ENCODE measurements at regions not wholly inside any gene's neighbourhood (a gene's known extent, or its start where the extent isn't known, plus 50 kb on each side); places are given as distances from the start of the nearest gene placed in this dataset.
"Not testable (repeated sequence)": the region's sequence is repeated elsewhere in the genome, so short reads cannot be mapped to it uniquely, and the experiment has no call there.

GRCh38 chr4:95779447-95779846, 60.4 kb upstream of the PDHA2 start:
- Histone ChIP-seq H3K27me3 (replicated peaks; ENCODE audit: insufficient read depth, low read length) (no peaks in the 10 kb centered on the region), H3K4me1 (ENCODE audit: low read length) (no peaks in the 10 kb centered on the region), H3K9me3 (replicated peaks; ENCODE audit: insufficient read depth, low read length) (no peaks in the 10 kb centered on the region), H3K79me2 (ENCODE audit: low read length) (no peaks in the 10 kb centered on the region), H3K9ac (ENCODE audit: low read length) (no peak overlapping the region), H3K4me2 (ENCODE audit: low read depth, low read length) (no peak overlapping the region), H4K20me1 (ENCODE audit: insufficient read depth, low read length) (no peaks in the 10 kb centered on the region), H3K9me2 (replicated peaks; ENCODE audit: insufficient read depth, low read length) (no peaks in the 10 kb centered on the region), H3K4me3 (ENCODE audit: low read length) (no peak overlapping the region), H3F3A (ENCODE audit: insufficient read depth, low read length) (no peaks in the 10 kb centered on the region), H3K27ac (ENCODE audit: low read length) (no peak overlapping the region), H3K36me3 (replicated peaks; ENCODE audit: insufficient read depth, low read length) (no peaks in the 10 kb centered on the region), H2AFZ (ENCODE audit: low read length) (no peak overlapping the region)
- DNase-seq: no peak
- TF ChIP-seq EZH2phosphoT487 (IDR thresholded peaks at IDR 0.05; ENCODE audit: low read length) (no peak), CTCF (IDR thresholded peaks at IDR 0.05; ENCODE audit: low read length) (no peak), EZH2 (optimal IDR thresholded peaks at IDR 0.05; ENCODE audit: low read depth, low read length) (no peak)

- Histone ChIP-seq H3K9me2 (replicated peaks; ENCODE audit: insufficient read depth, low read length) (no peaks in the 10 kb centered on the region), H3K4me3 (ENCODE audit: low read length) (no peak overlapping the region), H3K4me1 (ENCODE audit: low read length) (no peaks in the 10 kb centered on the region), H3K4me2 (ENCODE audit: low read depth, low read length) (no peak overlapping the region), H3K9ac (ENCODE audit: low read length) (no peak overlapping the region), H2AFZ (ENCODE audit: low read length) (no peak overlapping the region), H3K27me3 (replicated peaks; ENCODE audit: insufficient read depth, low read length) (no peaks in the 10 kb centered on the region), H4K20me1 (ENCODE audit: insufficient read depth, low read length) (no peaks in the 10 kb centered on the region), H3K27ac (ENCODE audit: low read length) (no peak overlapping the region), H3K79me2 (ENCODE audit: low read length) (no peaks in the 10 kb centered on the region), H3K9me3 (replicated peaks; ENCODE audit: insufficient read depth, low read length) (no peaks in the 10 kb centered on the region), H3F3A (ENCODE audit: insufficient read depth, low read length) (no peaks in the 10 kb centered on the region), H3K36me3 (replicated peaks; ENCODE audit: insufficient read depth, low read length) (no peaks in the 10 kb centered on the region)
- DNase-seq: no peak
- TF ChIP-seq EZH2 (optimal IDR thresholded peaks at IDR 0.05; ENCODE audit: low read depth, low read length) (no peak), EZH2phosphoT487 (IDR thresholded peaks at IDR 0.05; ENCODE audit: low read length) (no peak), CTCF (IDR thresholded peaks at IDR 0.05; ENCODE audit: low read length) (no peak)
Observed at GRCh38 chr4:95778666-95779065, 61.2 kb upstream of the PDHA2 start.

- H3K4me1 ChIP-seq (ENCODE audit: low read length); H4K20me1 ChIP-seq (ENCODE audit: insufficient read depth, low read length); H3K79me2 ChIP-seq (ENCODE audit: low read length); H3K27me3 ChIP-seq (replicated peaks; ENCODE audit: insufficient read depth, low read length); H3K27ac ChIP-seq (ENCODE audit: low read length); H3F3A ChIP-seq (ENCODE audit: insufficient read depth, low read length); H3K9me3 ChIP-seq (replicated peaks; ENCODE audit: insufficient read depth, low read length); H2AFZ ChIP-seq (ENCODE audit: low read length); DNase-seq; H3K4me2 ChIP-seq (ENCODE audit: low read depth, low read length); H3K9ac ChIP-seq (ENCODE audit: low read length); H3K9me2 ChIP-seq (replicated peaks; ENCODE audit: insufficient read depth, low read length); H3K36me3 ChIP-seq (replicated peaks; ENCODE audit: insufficient read depth, low read length); H3K4me3 ChIP-seq (ENCODE audit: low read length): not testable (repeated sequence)
Observed at GRCh38 chr4:95770605-95771004, 69.3 kb upstream of the PDHA2 start.

- TF ChIP-seq EZH2 (optimal IDR thresholded peaks at IDR 0.05; ENCODE audit: low read depth, low read length) (no peak), EZH2phosphoT487 (IDR thresholded peaks at IDR 0.05; ENCODE audit: low read length) (no peak), CTCF (IDR thresholded peaks at IDR 0.05; ENCODE audit: low read length) (no peak)
- Histone ChIP-seq H4K20me1 (ENCODE audit: insufficient read depth, low read length) (no peaks in the 10 kb centered on the region), H3K36me3 (replicated peaks; ENCODE audit: insufficient read depth, low read length) (no peaks in the 10 kb centered on the region), H3K4me1 (ENCODE audit: low read length) (no peaks in the 10 kb centered on the region), H3K27ac (ENCODE audit: low read length) (no peak overlapping the region), H3K4me3 (ENCODE audit: low read length) (no peak overlapping the region), H3K27me3 (replicated peaks; ENCODE audit: insufficient read depth, low read length) (no peaks in the 10 kb centered on the region), H3K9me3 (replicated peaks; ENCODE audit: insufficient read depth, low read length) (no peaks in the 10 kb centered on the region), H3K9ac (ENCODE audit: low read length) (no peak overlapping the region), H3K79me2 (ENCODE audit: low read length) (no peaks in the 10 kb centered on the region), H3F3A (ENCODE audit: insufficient read depth, low read length) (no peaks in the 10 kb centered on the region), H2AFZ (ENCODE audit: low read length) (no peak overlapping the region), H3K9me2 (replicated peaks; ENCODE audit: insufficient read depth, low read length) (no peaks in the 10 kb centered on the region), H3K4me2 (ENCODE audit: low read depth, low read length) (no peak overlapping the region)
- no peak for DNase-seq
Observed at GRCh38 chr4:95764961-95765360, 74.9 kb upstream of the PDHA2 start.

All from MM.1S (cell line).